ENCODE measurements at regions not wholly inside any gene's neighbourhood (a gene's known extent, or its start where the extent isn't known, plus 50 kb on each side); places are given as distances from the start of the nearest gene placed in this dataset.
A peak's percentile ranks its signal among the peaks of the same experiment; 100 is the strongest.

- Histone ChIP-seq H3K27ac (peak overlapping the region in 1 of 12 donors; percentile 13), H3K36me3 (no peaks in the 10 kb centered on the region), H3K4me1 (no peaks in the 10 kb centered on the region), H3K4me3 (no peak overlapping the region), H3K9me3 (no peaks in the 10 kb centered on the region), H3K27me3 (no peaks in the 10 kb centered on the region)
- 64 to 74% (median 69%) methylated on average over 6 of the region's 6 CpGs for WGBS, 4 donors
- DNase-seq (no peak), ATAC-seq (no peak)
- TF ChIP-seq CTCF (IDR thresholded peaks at IDR 0.05), result no peak
- TF ChIP-seq POLR2A (IDR thresholded peaks at IDR 0.05), result no peak
- intact Hi-C loops (cut with DNase I), result no loop called here
These were observed 326.6 kb downstream of the LRIG3 start for GRCh38 chr12:58593557-58594304.

GRCh38 chr12:58596381-58596780 lies 323.9 kb downstream of the LRIG3 start:
- no peaks in the 10 kb centered on the region for H3K27me3 ChIP-seq
- H3K9me3 ChIP-seq, result no peaks in the 10 kb centered on the region
- TF ChIP-seq POLR2A (IDR thresholded peaks at IDR 0.05) (no peak), CTCF (IDR thresholded peaks at IDR 0.05) (no peak)
- ATAC-seq (no peak), DNase-seq (no peak)
- no peak overlapping the region for H3K4me3 ChIP-seq
- 76 to 81% (median 80%) methylated on average over 5 of the region's 5 CpGs for WGBS, 4 donors
- no peaks in the 10 kb centered on the region for H3K4me1 ChIP-seq
- H3K36me3 ChIP-seq, result no peaks in the 10 kb centered on the region
- H3K27ac ChIP-seq, result no peak overlapping the region
- intact Hi-C loops (cut with DNase I), result no loop called here

GRCh38 chr12:58601529-58601928 lies 318.8 kb downstream of the LRIG3 start:
- no peak for TF ChIP-seq CTCF (IDR thresholded peaks at IDR 0.05)
- no peak for TF ChIP-seq POLR2A (IDR thresholded peaks at IDR 0.05)
- DNase-seq, result no peak
- intact Hi-C loops (cut with DNase I), result no loop called here
- 35 to 54% (median 44%) methylated on average over 1 of the region's 1 CpG for whole genome bisulfite sequencing, 4 donors
- Histone ChIP-seq H3K27ac (no peak overlapping the region), H3K4me3 (no peak overlapping the region), H3K27me3 (no peaks in the 10 kb centered on the region), H3K36me3 (no peaks in the 10 kb centered on the region), H3K9me3 (no peaks in the 10 kb centered on the region), H3K4me1 (no peaks in the 10 kb centered on the region)
- ATAC-seq, result no peak

DNA sequence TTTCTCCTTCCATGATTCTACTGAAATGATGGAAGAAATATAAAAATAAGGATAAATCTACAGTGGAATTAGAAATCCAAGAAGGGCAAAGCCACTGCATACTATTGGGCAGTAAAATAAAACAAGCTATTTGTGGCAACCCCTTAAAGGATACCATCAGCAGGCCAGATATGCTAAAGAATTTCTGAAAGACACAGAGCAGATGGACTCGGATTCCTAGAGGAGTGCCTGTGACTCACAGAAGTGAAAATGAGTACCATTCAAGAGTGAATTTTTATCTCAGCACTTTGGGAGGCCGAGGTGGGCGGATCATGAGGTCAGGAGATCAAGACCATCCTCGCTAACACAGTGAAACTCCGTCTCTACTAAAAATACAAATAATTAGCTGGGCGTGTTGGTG lies 318.1 kb downstream of the LRIG3 start:
- intact Hi-C loops (cut with DNase I), result no loop called here
- Histone ChIP-seq H3K9me3 (no peaks in the 10 kb centered on the region), H3K4me3 (no peak overlapping the region), H3K27ac (no peak overlapping the region), H3K27me3 (no peaks in the 10 kb centered on the region), H3K36me3 (no peaks in the 10 kb centered on the region), H3K4me1 (no peaks in the 10 kb centered on the region)
- ATAC-seq, result no peak
- 64 to 76% (median 73%) methylated on average over 6 of the region's 6 CpGs for whole genome bisulfite sequencing, 4 donors
- TF ChIP-seq CTCF (IDR thresholded peaks at IDR 0.05), result no peak
- TF ChIP-seq POLR2A (IDR thresholded peaks at IDR 0.05), result no peak
- no peak for DNase-seq
